Left lung (tissue), 4 donors: ENCODE measurements at regions not wholly inside any gene's neighbourhood (a gene's known extent, or its start where the extent isn't known, plus 50 kb on each side); places are given as distances from the start of the nearest gene placed in this dataset.

ENCODE experiments used
- ATAC-seq: fragments of 200-7000 bp; cut with Tn5 transposase; one replicate; pipeline ENCODE4 v1.9.1; 2020; ENCODE audit warnings: moderate library complexity
- DNase-seq, 4 donors: peaks; one replicate each; pipeline ENCODE4 v3.0.0-alpha.2; 2013 to 2020
- H3K27ac ChIP-seq, 2 donors: fragments of 200-600 bp; sonication (generic) in 1 of 2; one replicate each; pipeline versions ENCODE4 v1.5.0 to v1.8.0; 2020 to 2021
- H3K27me3 ChIP-seq, 2 donors: fragments of 200-600 bp; sonication (generic) in 1 of 2; one replicate each; pipeline versions ENCODE4 v1.5.0 to v1.8.0; 2020 to 2021
- H3K36me3 ChIP-seq, 2 donors: fragments of 200-600 bp; sonication (generic) in 1 of 2; one replicate each; pipeline versions ENCODE4 v1.5.0 to v1.8.0; 2020 to 2021
- H3K4me1 ChIP-seq, 2 donors: fragments of 200-600 bp; one replicate each; pipeline ENCODE4 v1.8.0; 2021
- H3K4me3 ChIP-seq, 2 donors: fragments of 200-600 bp; sonication (generic) in 1 of 2; one replicate each; pipeline versions ENCODE4 v1.5.0 to v1.8.0; 2020 to 2021; ENCODE audit warnings: mild to moderate bottlenecking in 1 of 2
- H3K9me3 ChIP-seq, 2 donors: fragments of 200-600 bp; sonication (generic) in 1 of 2; one replicate each; pipeline versions ENCODE4 v1.5.0 to v1.8.0; 2020 to 2021
- intact Hi-C, 2 donors: fragments of 100-400 bp; cut with DNase I; formaldehyde crosslinking; loops; one replicate each; pipeline versions ENCODE4 v1.11.2 to v1.14.2; 2022
- TF ChIP-seq, protein P1 (sequence below), 2 donors: fragments of 200-600 bp; sonication (generic) in 1 of 2; IDR thresholded peaks; one replicate each; pipeline versions ENCODE4 v1.5.0 to v1.8.0; 2021; ENCODE audit warnings: antibody characterized with exemption in 2 of 2
- donor health status: DM: no; HTN: yes; CAD: no.
- donor health status: DM: no; HTN: no; CAD: no.

DNA sequence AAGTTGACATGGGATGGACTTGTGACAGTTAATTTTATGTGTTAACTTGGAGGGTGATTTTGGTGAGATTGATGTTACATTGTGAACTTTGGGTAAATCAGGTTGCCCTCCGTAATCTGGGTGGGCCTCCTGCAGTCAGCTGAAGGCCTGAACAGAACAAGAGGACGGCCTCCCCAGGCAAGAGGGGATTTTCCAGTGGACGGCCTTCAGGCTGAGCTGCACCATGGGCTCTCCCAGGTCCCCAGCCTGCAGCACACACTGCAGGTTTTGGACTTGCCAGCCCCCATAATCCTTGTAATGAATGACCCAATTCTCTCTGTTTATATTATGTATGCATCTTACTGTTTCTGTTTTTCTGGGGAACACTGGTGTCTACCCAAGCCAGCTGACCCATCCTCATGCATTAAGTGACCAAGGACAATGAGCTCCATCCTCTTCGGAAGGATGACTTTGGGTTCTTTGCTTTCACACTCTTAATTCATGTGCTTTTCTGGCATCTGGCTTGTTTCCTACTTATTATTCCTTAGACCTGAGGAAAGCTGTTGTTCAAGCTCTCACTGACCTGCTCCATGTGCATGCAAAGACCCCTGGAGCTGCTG lies 64.2 kb downstream of the DACT2 start:
- no peak overlapping the region for H3K27ac ChIP-seq
- DNase-seq = no peak
- H3K27me3 ChIP-seq = no peaks in the 10 kb centered on the region
- H3K4me3 ChIP-seq = no peak overlapping the region
- intact Hi-C loops = no loop called here
- no peaks in the 10 kb centered on the region for H3K4me1 ChIP-seq
- H3K9me3 ChIP-seq = peaks cover 0 to 4% of the 10 kb centered on the region in 2 donors
- no peaks in the 10 kb centered on the region for H3K36me3 ChIP-seq
- TF ChIP-seq, protein P1, sequence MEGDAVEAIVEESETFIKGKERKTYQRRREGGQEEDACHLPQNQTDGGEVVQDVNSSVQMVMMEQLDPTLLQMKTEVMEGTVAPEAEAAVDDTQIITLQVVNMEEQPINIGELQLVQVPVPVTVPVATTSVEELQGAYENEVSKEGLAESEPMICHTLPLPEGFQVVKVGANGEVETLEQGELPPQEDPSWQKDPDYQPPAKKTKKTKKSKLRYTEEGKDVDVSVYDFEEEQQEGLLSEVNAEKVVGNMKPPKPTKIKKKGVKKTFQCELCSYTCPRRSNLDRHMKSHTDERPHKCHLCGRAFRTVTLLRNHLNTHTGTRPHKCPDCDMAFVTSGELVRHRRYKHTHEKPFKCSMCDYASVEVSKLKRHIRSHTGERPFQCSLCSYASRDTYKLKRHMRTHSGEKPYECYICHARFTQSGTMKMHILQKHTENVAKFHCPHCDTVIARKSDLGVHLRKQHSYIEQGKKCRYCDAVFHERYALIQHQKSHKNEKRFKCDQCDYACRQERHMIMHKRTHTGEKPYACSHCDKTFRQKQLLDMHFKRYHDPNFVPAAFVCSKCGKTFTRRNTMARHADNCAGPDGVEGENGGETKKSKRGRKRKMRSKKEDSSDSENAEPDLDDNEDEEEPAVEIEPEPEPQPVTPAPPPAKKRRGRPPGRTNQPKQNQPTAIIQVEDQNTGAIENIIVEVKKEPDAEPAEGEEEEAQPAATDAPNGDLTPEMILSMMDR (IDR thresholded peaks at IDR 0.05) = no peak
- no peak for ATAC-seq

DNA sequence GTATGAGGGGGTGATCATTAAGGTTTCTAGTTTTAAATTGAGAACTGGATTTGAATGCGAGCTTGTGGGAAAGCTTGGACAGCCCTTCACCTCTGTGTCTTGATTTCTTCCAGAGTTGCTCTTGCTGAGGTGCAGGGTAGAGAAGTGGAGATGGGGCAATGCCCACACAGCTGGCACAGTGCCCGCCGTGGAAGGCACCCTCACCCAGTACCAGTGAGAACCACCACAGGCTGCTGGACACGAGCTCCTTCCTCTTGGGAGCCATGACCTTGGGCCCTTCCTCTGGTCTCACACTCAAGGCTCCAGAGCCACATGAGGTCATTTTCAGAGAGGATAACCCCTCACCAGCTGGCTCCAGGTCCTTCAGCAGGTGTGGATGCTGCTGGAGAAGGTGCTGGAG lies 67.3 kb downstream of the DACT2 start:
- intact Hi-C loops = no loop called here
- peaks cover 0 to 4% of the 10 kb centered on the region in 2 donors for H3K9me3 ChIP-seq
- no peak for ATAC-seq
- H3K36me3 ChIP-seq = no peaks in the 10 kb centered on the region
- H3K27ac ChIP-seq = no peak overlapping the region
- no peak for DNase-seq
- peaks cover 0 to 6% of the 10 kb centered on the region in 2 donors for H3K4me1 ChIP-seq
- TF ChIP-seq, protein P1 (IDR thresholded peaks at IDR 0.05) = no peak
- H3K4me3 ChIP-seq = no peak overlapping the region
- no peaks in the 10 kb centered on the region for H3K27me3 ChIP-seq

DNA sequence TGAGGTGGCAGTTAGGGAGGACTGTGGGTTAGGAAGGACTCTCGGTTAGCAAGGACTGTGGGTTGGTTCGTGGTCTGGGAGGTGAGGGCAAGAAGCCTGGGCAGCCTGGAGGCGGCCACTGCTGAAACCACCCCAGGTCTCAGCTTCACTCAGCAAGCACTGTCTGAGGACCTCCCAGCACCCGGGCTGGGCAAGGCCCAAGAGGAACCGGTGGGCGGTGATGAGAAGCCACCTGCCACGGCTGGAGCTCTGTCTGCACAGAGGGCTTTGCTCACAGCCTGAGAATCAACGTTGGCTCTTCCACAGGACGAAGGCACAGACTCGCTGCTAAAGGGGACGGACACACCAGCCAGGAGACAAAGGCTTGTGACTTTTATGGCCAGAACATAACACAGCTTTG lies 69.3 kb downstream of the DACT2 start:
- H3K27me3 ChIP-seq = no peaks in the 10 kb centered on the region
- H3K4me1 ChIP-seq = peaks cover 0 to 6% of the 10 kb centered on the region in 2 donors
- H3K9me3 ChIP-seq = no peaks in the 10 kb centered on the region
- DNase-seq (no peak), ATAC-seq (no peak)
- no peak overlapping the region for H3K27ac ChIP-seq
- TF ChIP-seq, protein P1 (IDR thresholded peaks at IDR 0.05) = no peak
- H3K36me3 ChIP-seq = no peaks in the 10 kb centered on the region
- no peak overlapping the region for H3K4me3 ChIP-seq
- intact Hi-C loops = no loop called here

DNA sequence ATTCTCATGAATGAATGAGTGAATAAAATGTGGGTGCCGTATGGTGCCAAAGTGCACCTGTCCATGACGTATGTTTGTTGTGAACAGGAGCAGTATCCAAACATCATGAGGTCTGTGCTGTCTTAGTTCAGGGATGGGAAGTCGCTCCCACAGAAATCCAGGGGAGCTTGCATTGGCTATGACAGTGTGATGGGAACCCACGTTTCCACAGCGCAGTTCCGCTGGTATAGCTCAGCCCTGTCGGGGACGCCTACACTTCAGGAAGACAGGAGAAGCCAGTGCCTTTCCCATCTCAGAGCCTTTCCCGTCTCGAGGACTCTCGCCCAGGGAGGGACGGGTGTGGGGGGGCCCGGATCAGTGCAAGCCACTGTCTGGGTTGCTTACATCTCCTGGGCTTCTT lies 69.8 kb downstream of the DACT2 start:
- ATAC-seq (no peak), DNase-seq (no peak)
- TF ChIP-seq, protein P1 (IDR thresholded peaks at IDR 0.05) = no peak
- H3K36me3 ChIP-seq = no peaks in the 10 kb centered on the region
- H3K9me3 ChIP-seq = no peaks in the 10 kb centered on the region
- no peaks in the 10 kb centered on the region for H3K27me3 ChIP-seq
- intact Hi-C loops = no loop called here
- no peak overlapping the region for H3K27ac ChIP-seq
- peaks cover 0 to 6% of the 10 kb centered on the region in 2 donors for H3K4me1 ChIP-seq
- H3K4me3 ChIP-seq = no peak overlapping the region

DNA sequence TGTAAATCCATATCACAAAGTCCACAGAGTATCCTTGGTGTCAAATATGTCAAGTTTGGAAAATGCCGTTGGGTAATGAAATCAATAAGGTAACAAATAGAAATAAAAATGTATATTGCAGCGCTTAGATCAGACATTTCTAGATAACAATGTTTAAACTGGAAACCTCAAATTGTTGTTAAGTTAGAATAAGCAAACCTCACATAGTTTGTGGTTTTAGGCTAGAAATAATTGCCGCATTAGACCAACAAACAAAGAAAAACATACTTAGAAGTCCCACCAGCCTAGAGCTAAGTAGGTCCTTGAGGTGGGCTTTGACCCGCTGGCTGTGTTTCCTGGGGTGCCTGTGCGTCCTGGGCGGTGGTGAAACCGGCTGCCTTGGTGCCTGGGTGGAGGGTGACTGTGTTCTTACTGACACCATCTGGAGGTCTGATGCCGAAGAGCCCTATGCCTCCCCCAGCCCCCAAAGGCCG lies 71.4 kb downstream of the DACT2 start:
- intact Hi-C loops = no loop called here
- H3K27ac ChIP-seq = no peak overlapping the region
- no peak overlapping the region for H3K4me3 ChIP-seq
- H3K9me3 ChIP-seq = no peaks in the 10 kb centered on the region
- H3K36me3 ChIP-seq = no peaks in the 10 kb centered on the region
- no peaks in the 10 kb centered on the region for H3K27me3 ChIP-seq
- peaks cover 0 to 6% of the 10 kb centered on the region in 2 donors for H3K4me1 ChIP-seq
- ATAC-seq (no peak), DNase-seq (no peak)
- TF ChIP-seq, protein P1 (IDR thresholded peaks at IDR 0.05) = no peak
